HG03571 (cell line): ENCODE measurements at regions not wholly inside any gene's neighbourhood (a gene's known extent, or its start where the extent isn't known, plus 50 kb on each side); places are given as distances from the start of the nearest gene placed in this dataset.

ENCODE experiments used
- ATAC-seq: cut with Tn5 transposase; IDR thresholded peaks from one replicate; pipeline ENCODE4 v1.9.1; 2021; ENCODE audit not compliant: unreplicated experiment

DNA sequence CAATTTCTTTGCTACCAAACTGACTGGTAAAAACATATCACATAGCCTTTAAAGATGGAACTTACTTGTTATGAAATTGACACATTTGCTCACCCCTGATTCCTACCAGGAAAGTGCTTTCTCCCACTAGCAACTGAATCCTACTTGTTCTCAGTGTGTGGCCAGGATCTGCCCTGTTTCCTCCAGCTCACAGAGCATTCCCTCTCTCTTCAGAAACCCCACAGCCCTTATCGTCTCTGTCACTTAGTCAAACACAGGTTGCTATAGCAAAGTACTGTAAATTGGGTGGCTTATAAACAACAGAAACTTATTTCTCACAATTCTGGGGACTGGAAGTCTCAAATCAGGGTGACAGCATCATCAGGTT lies 265.2 kb upstream of the BOD1L1 start:
- ATAC-seq, result no peak

DNA sequence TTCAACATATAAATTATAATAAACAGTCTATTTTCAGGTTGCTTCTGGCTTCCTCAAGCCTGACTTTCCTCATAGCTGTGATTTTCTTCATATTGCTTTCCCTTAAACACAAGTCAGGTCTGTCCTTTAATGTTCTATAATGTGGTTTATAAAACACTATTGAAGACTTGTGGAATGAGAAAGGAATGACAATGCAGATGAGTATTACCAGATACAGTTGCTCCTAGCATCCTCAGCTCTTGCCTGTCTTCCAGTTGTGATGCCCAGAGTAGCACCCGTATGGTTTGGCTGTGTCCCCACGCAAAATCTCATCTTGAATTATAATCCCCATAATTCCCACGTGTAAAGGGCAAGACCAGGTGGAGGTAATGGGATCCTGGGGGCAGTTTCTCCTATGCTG lies 265.7 kb upstream of the BOD1L1 start:
- ATAC-seq, result no peak

DNA sequence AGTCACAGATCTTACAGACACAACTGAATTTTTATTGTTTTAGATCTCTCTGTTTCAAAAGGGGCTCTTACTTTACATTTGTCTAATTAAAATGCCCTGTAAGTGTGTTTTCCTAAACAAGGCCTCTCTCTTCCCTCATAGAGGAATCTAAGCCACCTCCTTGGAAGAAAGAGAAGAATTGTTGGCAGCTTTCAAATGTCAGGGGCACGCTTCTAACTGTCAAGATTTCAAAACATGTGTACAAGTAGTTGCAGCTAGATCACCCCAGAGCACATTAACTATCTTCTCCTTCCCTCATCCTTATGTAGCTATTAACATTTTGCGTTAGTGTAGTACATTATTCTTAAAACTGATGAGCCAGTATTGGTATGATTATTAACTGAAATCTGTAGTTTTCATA lies 266.5 kb upstream of the BOD1L1 start:
- ATAC-seq, result no peak

DNA sequence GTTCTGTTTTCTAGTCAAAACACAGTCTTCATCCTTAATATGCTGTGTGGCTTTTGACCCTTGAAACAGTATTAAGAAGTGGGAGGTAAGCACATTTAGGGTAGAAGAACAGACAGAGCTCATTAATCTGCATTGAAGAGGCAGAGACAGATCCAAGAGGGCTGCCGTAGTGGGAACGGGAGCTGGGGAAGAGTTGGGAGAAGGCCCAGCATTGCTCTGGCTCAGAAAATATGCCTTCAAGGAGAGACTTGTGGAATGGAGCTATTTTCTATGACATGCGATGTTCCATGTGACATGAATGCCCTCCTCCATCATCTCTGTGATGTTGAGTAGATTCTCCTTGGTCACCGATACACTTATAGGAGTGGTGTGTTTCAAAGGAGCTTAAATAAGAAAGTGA lies 273.3 kb upstream of the BOD1L1 start:
- no peak for ATAC-seq

DNA sequence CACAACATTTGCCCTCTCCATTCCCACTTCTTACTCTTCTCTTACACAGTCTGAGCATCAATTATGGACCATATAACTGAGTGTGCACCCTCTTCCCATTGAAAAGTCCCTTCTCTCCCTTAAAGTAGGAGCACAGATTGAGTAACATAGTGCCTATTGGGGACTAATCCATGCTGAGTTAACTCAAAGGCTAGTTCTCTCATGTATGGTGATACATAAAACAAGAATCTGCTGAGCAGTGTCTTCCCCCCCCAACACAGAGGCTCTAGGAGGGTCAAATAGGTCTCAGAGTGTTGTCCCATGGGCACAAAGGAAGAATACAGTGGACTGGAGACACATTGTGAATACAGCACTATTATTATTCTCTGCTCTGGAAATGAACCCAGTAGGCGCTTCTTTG lies 274.6 kb upstream of the BOD1L1 start:
- ATAC-seq, result no peak

DNA sequence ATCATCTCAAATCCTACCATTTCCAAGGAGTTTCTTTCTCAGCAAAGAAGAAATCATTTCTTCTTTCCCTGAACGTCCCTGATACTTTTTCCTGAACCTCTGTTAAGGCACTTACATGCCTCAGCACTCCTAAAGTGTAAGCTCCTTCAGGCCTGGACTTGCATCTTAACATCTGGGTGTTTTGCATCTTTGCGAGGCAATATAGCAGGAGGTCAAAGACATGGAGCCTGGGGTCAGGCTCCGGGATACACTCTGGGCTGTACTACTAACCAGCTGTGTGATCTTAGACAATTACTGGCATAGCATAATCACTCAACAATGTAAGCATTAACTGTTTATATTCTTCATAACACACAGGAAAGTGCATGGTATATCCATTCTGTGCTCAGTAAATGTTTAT lies 275.5 kb upstream of the BOD1L1 start:
- ATAC-seq, result no peak

DNA sequence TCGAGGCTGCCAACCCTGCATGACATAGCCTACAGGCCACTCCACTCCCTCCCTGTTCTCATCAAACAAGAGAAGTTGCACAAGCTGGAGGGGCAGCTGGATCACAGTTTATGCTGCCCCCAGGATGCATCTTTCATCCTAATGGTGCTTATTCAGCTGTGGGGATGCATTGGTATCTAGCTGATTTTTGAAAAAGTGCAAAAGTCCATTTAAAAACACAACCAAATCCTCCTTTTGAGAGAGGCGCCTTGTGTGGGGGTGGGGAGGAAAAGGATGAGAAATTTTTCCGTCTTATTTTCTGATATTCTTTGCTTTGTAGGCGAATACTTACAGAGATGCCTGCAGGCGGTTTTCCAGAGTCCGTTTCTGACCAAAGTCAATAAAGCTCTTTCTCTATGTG lies 276.4 kb upstream of the BOD1L1 start:
- ATAC-seq, result no peak

DNA sequence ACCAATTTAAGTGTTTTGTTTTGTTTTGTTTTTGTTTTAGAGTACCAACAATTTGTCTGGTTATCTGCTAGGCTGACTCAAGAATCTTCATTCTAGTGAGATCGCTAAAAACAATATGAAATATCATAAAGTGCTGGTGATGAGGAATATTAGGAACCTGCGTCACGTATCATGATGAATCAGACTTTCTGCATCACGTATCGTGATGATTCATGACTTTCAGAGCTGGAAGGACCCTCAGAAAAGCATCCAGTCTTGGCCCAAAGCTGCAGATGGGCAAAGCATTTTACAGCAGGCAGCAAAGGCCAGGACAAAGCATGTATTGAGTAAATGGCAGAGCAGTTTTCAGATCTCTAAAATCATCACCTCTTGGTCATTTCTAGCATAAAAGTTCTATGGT lies 278.0 kb upstream of the BOD1L1 start:
- ATAC-seq, result no peak

DNA sequence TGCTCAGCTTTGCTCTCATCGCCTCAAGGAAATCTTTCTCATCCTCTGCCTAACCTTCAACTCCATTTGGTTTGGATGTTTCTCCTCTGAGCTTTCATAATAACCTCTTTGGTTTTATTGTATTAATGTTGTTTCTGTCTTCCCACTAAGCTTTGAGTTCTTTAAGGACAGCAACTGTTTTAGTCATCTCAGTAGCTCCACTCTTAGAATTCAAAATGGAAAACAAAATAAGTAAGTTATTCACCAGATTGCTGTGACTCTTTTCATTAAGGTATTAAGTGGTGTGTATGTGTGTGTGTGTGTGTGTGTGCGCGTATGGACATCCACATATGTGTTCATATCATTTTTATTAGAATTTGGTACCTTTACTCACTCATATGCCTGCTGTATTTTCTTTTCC lies 279.2 kb upstream of the BOD1L1 start:
- no peak for ATAC-seq

DNA sequence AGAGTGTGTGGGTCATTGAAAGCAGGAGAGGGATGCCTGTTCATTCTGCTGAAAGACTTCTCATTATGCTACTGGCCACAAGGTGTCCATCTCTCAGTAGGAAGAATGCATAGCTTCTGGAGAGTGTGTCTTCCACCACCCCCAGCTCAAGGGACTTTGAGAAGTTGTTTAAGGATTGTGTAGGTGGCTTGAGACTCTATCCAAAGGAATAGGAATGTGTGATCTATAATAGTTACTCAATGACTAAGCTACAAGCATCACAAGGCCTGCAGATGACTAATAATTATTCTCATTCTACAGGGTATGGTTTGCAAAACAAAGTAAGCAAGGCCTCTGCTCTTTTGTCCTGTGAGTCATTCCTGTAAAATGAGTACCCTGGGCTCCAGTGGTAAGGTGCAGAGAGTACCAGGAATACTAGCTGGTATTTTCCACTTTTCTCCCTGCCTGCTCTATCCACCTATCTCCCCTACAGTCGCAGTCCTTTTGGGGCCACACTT lies 279.8 kb upstream of the BOD1L1 start:
- ATAC-seq, result no peak

DNA sequence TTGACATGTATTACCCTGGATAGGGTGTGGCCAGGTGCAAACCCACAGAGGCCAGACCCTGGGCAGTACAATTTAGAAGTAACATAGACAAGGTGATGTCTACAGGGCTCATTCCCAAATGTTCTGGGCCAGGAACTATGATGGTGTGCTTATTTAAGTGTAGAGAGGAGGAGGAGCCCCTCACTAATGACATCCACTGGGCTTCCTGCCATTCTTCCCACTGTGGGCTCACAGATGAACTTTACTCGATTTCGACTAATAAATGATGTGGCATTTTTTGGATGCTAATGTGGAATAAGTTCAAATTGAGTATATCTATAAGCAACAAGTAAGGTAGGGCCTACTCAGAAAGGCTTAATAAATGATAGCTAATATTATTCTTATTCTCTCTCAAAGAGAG lies 280.9 kb upstream of the BOD1L1 start:
- no peak for ATAC-seq

DNA sequence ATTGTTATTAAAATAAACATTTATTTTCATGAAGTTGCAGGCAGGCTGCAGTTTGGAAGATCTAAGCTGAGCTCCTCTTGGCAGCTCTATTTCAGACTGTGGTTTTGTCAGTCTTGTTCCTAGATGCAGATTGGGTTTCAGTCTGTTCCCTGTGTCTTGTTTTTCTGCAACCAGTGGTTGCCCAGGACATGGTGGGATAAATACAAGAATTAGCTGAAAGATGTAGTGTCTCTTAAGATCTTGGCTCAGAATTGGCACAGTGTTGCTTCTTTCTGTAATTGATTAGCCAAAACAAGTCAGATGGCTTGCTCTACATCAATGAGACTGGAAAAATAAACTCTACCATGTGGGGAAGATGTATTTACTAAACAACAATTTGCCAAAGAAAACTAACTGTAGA lies 283.0 kb upstream of the BOD1L1 start:
- ATAC-seq, result no peak

DNA sequence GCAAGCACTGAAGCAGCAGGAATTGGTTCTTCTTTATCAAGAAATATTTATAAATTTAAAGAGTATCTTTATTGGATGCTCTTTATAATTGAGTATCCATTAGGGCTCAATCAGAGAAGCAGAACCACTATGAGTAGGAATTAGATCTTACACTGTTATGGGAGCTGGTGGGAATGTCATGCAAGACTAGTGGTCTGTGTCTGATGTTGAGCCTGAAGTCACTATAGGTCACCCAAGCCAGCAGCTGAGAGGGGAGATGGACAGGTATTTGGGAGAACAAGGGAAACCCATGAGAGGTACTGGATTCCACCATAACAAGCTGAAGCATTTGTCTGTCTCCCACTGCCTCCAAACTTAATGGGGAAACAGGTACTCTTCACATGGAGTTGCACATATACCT lies 283.7 kb upstream of the BOD1L1 start:
- no peak for ATAC-seq

DNA sequence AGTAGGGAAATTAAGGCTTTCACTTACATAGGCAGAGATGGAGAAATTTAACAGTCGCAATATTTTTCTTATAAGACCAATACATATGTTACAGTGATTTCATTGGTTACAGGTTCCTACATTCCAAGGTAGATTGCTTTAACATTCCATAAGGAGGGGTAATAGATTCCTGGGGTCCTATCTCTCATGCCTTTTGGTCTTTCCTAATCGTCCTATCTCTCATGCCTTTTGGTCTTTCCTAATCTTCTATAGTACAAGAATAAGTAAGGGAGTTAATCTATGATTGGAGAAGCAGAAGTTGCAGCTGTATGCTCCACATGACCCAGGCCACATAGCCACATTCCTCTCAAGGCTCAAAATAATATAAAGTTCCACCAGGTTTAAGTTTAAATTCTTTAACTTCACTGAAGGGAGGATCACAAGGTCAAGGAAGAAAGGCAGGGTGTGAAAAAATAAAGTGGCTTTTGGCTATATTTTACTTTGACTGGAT lies 285.0 kb upstream of the BOD1L1 start:
- no peak for ATAC-seq

DNA sequence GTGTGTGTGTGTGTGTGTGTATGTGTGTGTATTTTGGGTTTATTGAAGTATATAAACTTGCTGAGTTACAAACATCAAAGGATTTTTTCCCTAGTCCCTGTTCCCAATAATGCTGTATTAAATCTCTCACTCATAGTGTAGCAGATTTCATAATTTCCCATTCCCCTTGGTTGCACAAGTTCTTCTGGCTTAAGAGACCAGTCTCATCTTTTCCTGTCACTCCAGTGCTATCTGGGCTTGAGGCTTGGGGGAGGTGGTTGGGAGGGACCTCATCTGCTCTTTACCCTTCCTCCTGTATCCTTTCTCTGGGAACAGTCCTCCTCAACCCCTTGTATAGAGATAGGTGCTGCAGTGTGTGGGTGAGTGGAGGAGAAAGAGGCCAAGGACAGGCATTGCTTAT lies 285.4 kb upstream of the BOD1L1 start:
- no peak for ATAC-seq

DNA sequence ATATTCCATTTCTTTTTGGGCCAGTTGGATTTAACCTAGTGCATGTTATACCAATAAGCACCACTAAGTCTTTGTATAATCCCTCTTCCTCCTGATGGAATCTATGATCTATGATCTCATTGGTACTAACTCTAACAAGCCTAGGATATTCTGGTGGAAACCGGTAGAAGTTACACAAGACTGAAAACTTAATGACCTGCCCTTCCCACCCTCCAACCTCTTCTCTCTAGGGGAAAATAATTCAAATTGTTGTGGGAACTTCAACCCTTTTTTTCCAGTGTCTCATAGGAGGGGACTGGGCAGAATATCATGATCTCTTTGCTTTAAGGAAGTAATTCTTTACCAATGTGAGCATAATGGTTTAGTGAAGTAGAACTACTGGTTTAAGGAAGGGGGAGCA lies 289.5 kb upstream of the BOD1L1 start:
- ATAC-seq, result no peak

DNA sequence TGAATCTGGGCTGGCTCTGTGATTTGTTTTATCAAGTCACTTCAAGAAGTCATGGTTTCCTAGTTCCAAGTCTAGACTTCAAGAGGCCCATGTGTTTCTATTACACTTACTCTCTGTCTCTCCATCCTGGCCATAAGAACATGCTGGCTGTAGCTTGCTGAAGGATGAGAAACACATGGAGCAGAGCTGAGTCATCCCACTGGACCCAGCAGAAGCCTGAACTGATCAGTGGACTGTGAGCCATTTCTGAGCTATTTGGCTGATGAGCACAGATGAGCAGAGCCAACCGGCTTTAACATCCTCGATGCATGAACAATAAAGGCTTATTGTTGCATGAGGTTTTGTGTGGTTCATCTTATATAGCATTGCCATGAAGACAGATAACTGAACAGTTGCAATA lies 290.6 kb upstream of the BOD1L1 start:
- no peak for ATAC-seq

DNA sequence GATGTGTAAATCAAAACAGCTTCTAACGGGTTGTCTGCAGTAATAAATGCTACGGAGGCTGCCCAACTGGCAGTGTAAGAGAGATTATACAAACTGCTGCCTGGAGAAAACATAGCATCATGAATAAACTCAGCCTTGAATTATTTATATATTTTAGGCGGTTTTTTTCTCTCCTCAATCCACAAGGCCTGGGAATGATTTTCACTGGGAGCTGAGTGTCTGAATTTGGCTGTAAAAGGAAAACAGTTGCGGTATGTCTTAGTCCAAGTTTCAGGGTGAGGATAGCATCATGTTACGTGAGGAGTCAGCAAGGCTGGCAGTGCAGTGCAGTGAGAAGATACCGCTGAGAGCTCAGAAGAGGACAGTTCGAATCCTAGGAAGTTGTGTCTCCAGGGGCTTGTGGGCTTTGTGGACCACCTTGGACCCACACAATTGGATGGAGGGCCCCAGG lies 291.5 kb upstream of the BOD1L1 start:
- no peak for ATAC-seq

DNA sequence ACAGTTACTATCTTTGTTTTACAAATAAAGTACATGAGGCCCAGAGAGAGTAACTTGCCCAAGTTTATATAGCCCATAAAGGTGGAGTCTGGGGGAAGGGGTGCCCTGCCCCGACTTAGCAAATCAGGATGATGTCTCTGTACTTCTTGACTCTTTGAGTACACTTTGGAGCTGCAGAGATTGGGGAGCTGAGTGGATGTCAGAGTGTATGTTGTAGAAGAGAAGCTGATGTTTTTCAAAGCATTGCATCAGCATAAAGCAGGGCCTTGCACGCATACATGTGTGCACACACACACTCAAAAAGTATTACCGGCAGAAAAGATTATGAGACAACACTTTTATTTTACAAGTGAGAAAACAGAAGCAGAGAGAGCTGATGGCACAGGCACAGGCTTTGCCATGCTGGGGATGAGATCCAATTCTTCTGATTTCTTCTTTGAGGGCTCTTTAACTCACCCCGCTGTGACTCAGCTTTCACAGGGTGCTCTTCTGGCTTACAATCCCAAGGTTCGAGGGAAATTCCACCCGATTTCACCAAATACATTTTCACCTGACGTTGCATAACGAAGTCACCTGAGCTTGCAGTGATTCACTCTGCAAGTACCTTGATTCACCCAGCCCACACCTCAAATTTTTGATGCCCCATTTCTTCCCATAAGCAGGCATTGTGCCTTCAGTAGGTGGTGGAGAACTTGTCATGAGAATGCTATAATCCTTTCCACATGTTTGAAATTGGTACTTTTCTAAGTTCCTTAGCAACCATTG lies 292.8 kb upstream of the BOD1L1 start:
- ATAC-seq, result no peak

DNA sequence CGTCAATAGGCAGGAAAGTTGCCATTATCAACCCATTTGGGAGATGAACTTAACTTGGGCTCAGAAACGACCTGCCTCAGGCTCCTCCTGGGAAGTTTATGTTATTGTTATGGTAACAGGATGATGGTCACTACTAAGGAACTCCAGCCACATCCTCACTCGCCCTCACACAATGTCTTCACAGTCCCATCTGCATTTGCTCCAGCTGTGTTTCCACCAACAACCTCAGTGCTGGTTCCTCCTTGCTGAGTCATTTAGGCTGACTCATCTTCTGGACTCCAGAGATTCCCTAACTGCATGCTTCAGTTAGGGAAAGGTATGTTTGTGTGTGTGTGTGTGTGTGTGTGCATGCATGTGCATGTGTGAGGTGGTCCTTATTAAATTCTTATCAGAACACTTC lies 293.4 kb upstream of the BOD1L1 start:
- no peak for ATAC-seq

DNA sequence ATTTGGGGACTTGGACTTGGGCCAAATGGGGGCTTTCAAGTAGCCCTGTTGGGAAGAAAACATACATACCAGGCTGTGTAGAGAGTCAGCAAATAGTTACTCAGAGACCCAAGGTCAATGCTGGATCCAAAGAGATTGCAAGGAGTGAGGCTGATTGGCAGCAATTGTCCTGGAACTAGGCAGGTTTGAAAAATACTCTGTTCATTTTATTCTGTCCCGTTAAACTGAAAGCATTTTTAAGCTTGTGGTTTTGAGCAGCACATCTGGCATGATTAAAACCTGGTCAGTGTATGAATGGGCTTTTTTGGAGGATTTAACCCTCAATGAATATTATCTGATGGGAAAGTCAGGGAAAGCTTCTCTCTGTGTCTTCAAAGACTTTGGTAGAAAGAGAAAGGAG lies 294.3 kb upstream of the BOD1L1 start:
- no peak for ATAC-seq

DNA sequence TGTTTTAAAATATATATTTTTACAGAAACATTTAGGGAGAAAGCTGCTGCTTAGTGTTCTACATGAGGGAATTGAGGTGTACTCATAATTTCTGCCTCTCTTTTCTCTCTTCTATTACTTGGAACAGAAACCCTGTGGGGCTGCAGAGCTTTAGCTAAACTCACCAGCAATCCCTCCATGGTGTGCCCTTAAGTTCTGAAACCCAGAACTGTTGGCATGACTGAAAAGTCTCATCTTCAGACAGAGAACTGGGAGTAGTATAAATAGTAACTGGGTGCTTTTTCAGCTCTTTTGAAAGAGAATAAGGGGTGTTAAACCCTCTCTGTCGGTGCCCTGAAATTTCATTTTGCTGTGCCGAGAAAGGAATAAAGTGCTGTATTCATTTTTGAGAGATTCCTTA lies 294.9 kb upstream of the BOD1L1 start:
- no peak for ATAC-seq
